Omental fat pad (tissue), 3 donors: ENCODE measurements at regions not wholly inside any gene's neighbourhood (a gene's known extent, or its start where the extent isn't known, plus 50 kb on each side); places are given as distances from the start of the nearest gene placed in this dataset.

Source experiments
- ATAC-seq: fragments of 150-250 bp; one replicate; pipeline ENCODE4 v1.9.1; 2016; ENCODE audit warnings: mild to moderate bottlenecking, moderate library complexity; ENCODE audit not compliant: low FRiP score
- DNase-seq: peaks from one replicate; pipeline ENCODE4 v3.0.0-alpha.2; 2019; ENCODE audit warnings: low spot score
- CTCF ChIP-seq, 3 donors: fragments of 450-650 bp; IDR thresholded peaks; one replicate each; pipeline ENCODE4 v1.5.1; 2016 to 2017; ENCODE audit warnings: antibody characterized with exemption in 3 of 3, mild to moderate bottlenecking in 3 of 3, moderate library complexity in 2 of 3

GRCh38 chr13:73464758-73465616, 406.2 kb downstream of the KLF5 start:
- ATAC-seq (no peak), DNase-seq (no peak)
- TF ChIP-seq CTCF (IDR thresholded peaks at IDR 0.05): no peak

GRCh38 chr13:73462241-73462640, 403.4 kb downstream of the KLF5 start:
- ATAC-seq (no peak), DNase-seq (no peak)
- TF ChIP-seq CTCF (IDR thresholded peaks at IDR 0.05): no peak

- ATAC-seq: no peak
- TF ChIP-seq CTCF (IDR thresholded peaks at IDR 0.05): no peak
- no peak for DNase-seq
Measured at GRCh38 chr13:73451221-73452029, 392.6 kb downstream of the KLF5 start.

GRCh38 chr13:73450583-73450982, 391.8 kb downstream of the KLF5 start:
- ATAC-seq (no peak), DNase-seq (no peak)
- no peak for TF ChIP-seq CTCF (IDR thresholded peaks at IDR 0.05)

GRCh38 chr13:73449252-73449651, 390.4 kb downstream of the KLF5 start:
- no peak for TF ChIP-seq CTCF (IDR thresholded peaks at IDR 0.05)
- no peak for DNase-seq

GRCh38 chr13:73440296-73440895, 381.6 kb downstream of the KLF5 start:
- TF ChIP-seq CTCF (IDR thresholded peaks at IDR 0.05): no peak
- ATAC-seq (no peak), DNase-seq (no peak)

More at GRCh38 chr13:73449252-73449651, 390.4 kb downstream of the KLF5 start:
- no peak for ATAC-seq
